ENCODE measurements at regions not wholly inside any gene's neighbourhood (a gene's known extent, or its start where the extent isn't known, plus 50 kb on each side); places are given as distances from the start of the nearest gene placed in this dataset.

GRCh38 chr14:47772652-47773051 is 97.2 kb upstream of the MDGA2 start:
- DNase-seq (ENCODE audit: low read depth), result no peak
- H3K4me3 ChIP-seq (ENCODE audit: low read depth, low read length), result no peak overlapping the region
- TF ChIP-seq CTCF (IDR thresholded peaks at IDR 0.05; ENCODE audit: insufficient read depth, low read depth, low read length, missing control alignments), result no peak

GRCh38 chr14:47763188-47763854 is 87.9 kb upstream of the MDGA2 start:
- no peak for DNase-seq (ENCODE audit: low read depth)
- no peak overlapping the region for H3K4me3 ChIP-seq (ENCODE audit: low read depth, low read length)
- TF ChIP-seq CTCF (IDR thresholded peaks at IDR 0.05; ENCODE audit: insufficient read depth, low read depth, low read length, missing control alignments), result no peak

- DNase-seq (ENCODE audit: low read depth), result no peak
- H3K4me3 ChIP-seq (ENCODE audit: low read depth, low read length), result no peak overlapping the region
- TF ChIP-seq CTCF (IDR thresholded peaks at IDR 0.05; ENCODE audit: insufficient read depth, low read depth, low read length, missing control alignments), result no peak
Observed at GRCh38 chr14:47746986-47747385, 71.6 kb upstream of the MDGA2 start.

GRCh38 chr14:47744155-47744554 is 68.8 kb upstream of the MDGA2 start:
- H3K4me3 ChIP-seq (ENCODE audit: low read depth, low read length), result no peak overlapping the region
- DNase-seq (ENCODE audit: low read depth), result no peak
- no peak for TF ChIP-seq CTCF (IDR thresholded peaks at IDR 0.05; ENCODE audit: insufficient read depth, low read depth, low read length, missing control alignments)

- TF ChIP-seq CTCF (IDR thresholded peaks at IDR 0.05; ENCODE audit: insufficient read depth, low read depth, low read length, missing control alignments), result no peak
- DNase-seq (ENCODE audit: low read depth), result no peak
Observed at GRCh38 chr14:47739541-47739940, 64.1 kb upstream of the MDGA2 start.

GRCh38 chr14:47730296-47730695 is 54.9 kb upstream of the MDGA2 start:
- no peak for DNase-seq (ENCODE audit: low read depth)
- TF ChIP-seq CTCF (IDR thresholded peaks at IDR 0.05; ENCODE audit: insufficient read depth, low read depth, low read length, missing control alignments), result no peak
- no peak overlapping the region for H3K4me3 ChIP-seq (ENCODE audit: low read depth, low read length)

More at GRCh38 chr14:47739541-47739940, 64.1 kb upstream of the MDGA2 start:
- H3K4me3 ChIP-seq (ENCODE audit: low read depth, low read length), result no peak overlapping the region
